HG03103 (cell line): ENCODE measurements at regions not wholly inside any gene's neighbourhood (a gene's known extent, or its start where the extent isn't known, plus 50 kb on each side); places are given as distances from the start of the nearest gene placed in this dataset.
"Not testable (repeated sequence)": the region's sequence is repeated elsewhere in the genome, so short reads cannot be mapped to it uniquely, and the experiment has no call there.

Experiments used
- ATAC-seq: cut with Tn5 transposase; IDR thresholded peaks from one replicate; pipeline ENCODE4 v1.9.1; 2021; ENCODE audit warnings: low read depth; ENCODE audit not compliant: unreplicated experiment

- ATAC-seq: no peak
Measured at GRCh38 chr6:112457886-112458285, 110.8 kb downstream of the RFPL4B start.

- ATAC-seq: no peak
Measured at GRCh38 chr6:112459758-112460304, 112.7 kb downstream of the RFPL4B start.

GRCh38 chr6:112464901-112465665, 118.0 kb downstream of the RFPL4B start:
- ATAC-seq: no peak

GRCh38 chr6:112466373-112467151, 119.4 kb downstream of the RFPL4B start:
- peak; percentile 91 for ATAC-seq

- ATAC-seq: no peak
Measured at GRCh38 chr6:112468359-112468758, 121.2 kb downstream of the RFPL4B start.

GRCh38 chr6:112469306-112469705, 122.2 kb downstream of the RFPL4B start:
- no peak for ATAC-seq

- no peak for ATAC-seq
Measured at GRCh38 chr6:112470376-112470775, 123.2 kb downstream of the RFPL4B start.

GRCh38 chr6:112470950-112471349, 123.8 kb downstream of the RFPL4B start:
- ATAC-seq: no peak

- ATAC-seq: no peak
Measured at GRCh38 chr6:112475083-112475482, 128.0 kb downstream of the RFPL4B start.

- ATAC-seq: no peak
Measured at GRCh38 chr6:112477125-112477524, 130.0 kb downstream of the RFPL4B start.

- ATAC-seq: no peak
Measured at GRCh38 chr6:112478036-112478435, 130.9 kb downstream of the RFPL4B start.

GRCh38 chr6:112479975-112480374, 132.8 kb downstream of the RFPL4B start:
- ATAC-seq: not testable (repeated sequence)

- no peak for ATAC-seq
Measured at GRCh38 chr6:112480553-112480952, 133.4 kb downstream of the RFPL4B start.

GRCh38 chr6:112481211-112481610, 134.1 kb downstream of the RFPL4B start:
- no peak for ATAC-seq

- no peak for ATAC-seq
Measured at GRCh38 chr6:112482373-112482772, 135.2 kb downstream of the RFPL4B start.

- no peak for ATAC-seq
Measured at GRCh38 chr6:112485120-112485826, 138.1 kb downstream of the RFPL4B start.

- no peak for ATAC-seq
Measured at GRCh38 chr6:112485827-112486212, 138.7 kb downstream of the RFPL4B start.

- no peak for ATAC-seq
Measured at GRCh38 chr6:112486454-112486853, 139.3 kb downstream of the RFPL4B start.

GRCh38 chr6:112488238-112488637, 141.1 kb downstream of the RFPL4B start:
- no peak for ATAC-seq

- no peak for ATAC-seq
Measured at GRCh38 chr6:112501705-112502104, 154.6 kb downstream of the RFPL4B start.
